Bronchial epithelial cell (primary cell): ENCODE measurements at regions not wholly inside any gene's neighbourhood (a gene's known extent, or its start where the extent isn't known, plus 50 kb on each side); places are given as distances from the start of the nearest gene placed in this dataset.

Experiments used
- DNase-seq: peaks from one replicate; pipeline ENCODE4 v3.0.0-alpha.2; 2010; ENCODE audit warnings: low read depth
- FAIRE-seq: peaks from 2 replicates; lab custom pipeline; 2011; peaks lifted over from hg19 to GRCh38; lab: Jason Lieb, UNC
- H3K27me3 ChIP-seq: 2 replicates; pipeline ENCODE4 v1.5.1; 2011; ENCODE audit warnings: low read length; ENCODE audit not compliant: control insufficient read depth, insufficient read depth
- H3K36me3 ChIP-seq: 2 replicates; pipeline ENCODE4 v1.5.1; 2011; ENCODE audit warnings: low read length; ENCODE audit not compliant: control insufficient read depth, insufficient read depth
- H3K4me3 ChIP-seq: 2 replicates; pipeline ENCODE4 v1.5.1; 2011; ENCODE audit warnings: mild to moderate bottlenecking, low read depth, low read length, control low read depth
- TF ChIP-seq, protein P1 (sequence below): IDR thresholded peaks from 2 replicates; pipeline ENCODE4 v1.5.1; 2011; ENCODE audit warnings: mild to moderate bottlenecking, moderate library complexity, low read length, control low read depth, inconsistent platforms; ENCODE audit not compliant: insufficient read depth, severe bottlenecking

DNA sequence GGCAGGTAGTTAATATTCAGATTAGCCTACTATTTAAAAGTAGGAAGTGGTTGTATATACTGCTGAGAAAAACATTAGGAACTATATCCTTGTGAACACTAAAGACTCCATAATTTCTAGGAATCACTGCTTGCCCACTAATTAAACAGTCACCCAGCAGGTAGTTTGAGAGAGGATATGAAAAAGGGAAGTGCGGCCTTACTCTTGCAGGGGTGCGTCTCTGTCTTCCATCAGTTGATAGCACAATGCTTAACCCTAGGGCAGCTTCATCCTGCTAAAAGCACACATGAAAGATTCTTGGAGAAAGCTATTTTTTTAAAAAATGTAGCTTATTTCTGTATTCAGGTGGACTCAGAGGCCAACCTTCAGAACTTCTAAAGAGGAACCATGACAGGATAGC is 53.1 kb upstream of the ATP5MC3 start:
- DNase-seq (no peak), FAIRE-seq (no peak)

DNA sequence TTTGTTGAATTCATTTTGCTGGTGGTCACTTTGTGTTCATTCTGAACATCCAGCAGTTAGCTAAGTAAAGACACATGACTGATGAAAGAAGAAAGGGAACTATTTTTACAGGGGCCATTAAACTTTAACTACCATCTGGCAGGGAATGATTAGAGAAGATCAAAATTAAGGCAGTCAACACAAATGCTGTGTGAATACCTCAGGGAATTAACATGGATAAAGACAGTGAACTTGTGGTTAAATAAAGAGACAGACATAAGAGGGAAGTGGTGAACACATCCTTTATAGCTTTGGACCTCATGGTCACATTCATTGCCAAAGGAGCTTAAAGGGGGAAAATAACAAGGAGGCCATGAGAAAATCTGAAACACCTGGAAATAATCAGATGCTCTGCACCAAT is 52.6 kb upstream of the ATP5MC3 start:
- TF ChIP-seq, protein P1, sequence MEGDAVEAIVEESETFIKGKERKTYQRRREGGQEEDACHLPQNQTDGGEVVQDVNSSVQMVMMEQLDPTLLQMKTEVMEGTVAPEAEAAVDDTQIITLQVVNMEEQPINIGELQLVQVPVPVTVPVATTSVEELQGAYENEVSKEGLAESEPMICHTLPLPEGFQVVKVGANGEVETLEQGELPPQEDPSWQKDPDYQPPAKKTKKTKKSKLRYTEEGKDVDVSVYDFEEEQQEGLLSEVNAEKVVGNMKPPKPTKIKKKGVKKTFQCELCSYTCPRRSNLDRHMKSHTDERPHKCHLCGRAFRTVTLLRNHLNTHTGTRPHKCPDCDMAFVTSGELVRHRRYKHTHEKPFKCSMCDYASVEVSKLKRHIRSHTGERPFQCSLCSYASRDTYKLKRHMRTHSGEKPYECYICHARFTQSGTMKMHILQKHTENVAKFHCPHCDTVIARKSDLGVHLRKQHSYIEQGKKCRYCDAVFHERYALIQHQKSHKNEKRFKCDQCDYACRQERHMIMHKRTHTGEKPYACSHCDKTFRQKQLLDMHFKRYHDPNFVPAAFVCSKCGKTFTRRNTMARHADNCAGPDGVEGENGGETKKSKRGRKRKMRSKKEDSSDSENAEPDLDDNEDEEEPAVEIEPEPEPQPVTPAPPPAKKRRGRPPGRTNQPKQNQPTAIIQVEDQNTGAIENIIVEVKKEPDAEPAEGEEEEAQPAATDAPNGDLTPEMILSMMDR, result no peak
- H3K27me3 ChIP-seq, result no peaks in the 10 kb centered on the region
- DNase-seq, result no peak
- FAIRE-seq, result no peak
- no peaks in the 10 kb centered on the region for H3K36me3 ChIP-seq
- no peak overlapping the region for H3K4me3 ChIP-seq

More for the DNA sequence above, 53.1 kb upstream of the ATP5MC3 start:
- H3K4me3 ChIP-seq, result no peak overlapping the region
- no peaks in the 10 kb centered on the region for H3K36me3 ChIP-seq
- TF ChIP-seq, protein P1, result no peak
- H3K27me3 ChIP-seq, result no peaks in the 10 kb centered on the region

DNA sequence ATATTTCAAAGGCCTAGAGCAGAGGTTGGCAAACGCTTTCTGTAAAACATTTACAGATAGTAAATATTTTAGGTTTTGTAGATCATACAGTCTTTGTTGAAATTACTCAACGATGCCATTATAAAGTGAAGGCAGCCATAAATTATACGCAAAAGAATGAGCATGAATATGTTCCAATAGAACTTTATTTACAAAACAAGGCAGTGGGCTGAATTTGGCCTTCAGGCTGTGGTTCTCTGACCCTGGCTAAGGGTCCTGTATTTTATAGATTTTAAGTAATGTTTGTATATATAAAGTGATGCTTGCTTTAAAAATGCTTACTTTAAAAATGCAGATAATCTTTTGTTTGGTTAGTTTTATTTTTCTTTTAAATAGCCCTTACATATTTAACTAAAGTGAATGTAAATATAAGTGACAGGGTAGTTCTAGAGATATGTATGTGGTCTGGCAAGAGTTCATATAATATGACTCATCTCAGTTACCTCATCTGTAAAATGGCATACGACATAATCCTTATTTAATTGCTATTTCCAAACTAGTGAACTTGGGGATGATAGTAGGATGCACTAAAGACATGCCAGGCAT is 51.7 kb upstream of the ATP5MC3 start:
- FAIRE-seq, result no peak
- no peaks in the 10 kb centered on the region for H3K27me3 ChIP-seq
- H3K36me3 ChIP-seq, result no peaks in the 10 kb centered on the region
- H3K4me3 ChIP-seq, result no peak overlapping the region
- DNase-seq, result peak; percentile 79
- TF ChIP-seq, protein P1, result no peak
